ENCODE measurements at regions not wholly inside any gene's neighbourhood (a gene's known extent, or its start where the extent isn't known, plus 50 kb on each side); places are given as distances from the start of the nearest gene placed in this dataset.

- DNase-seq (ENCODE audit: low spot score): no peak
Observed at GRCh38 chr9:14517154-14517906, 175.9 kb downstream of the ZDHHC21 start.

DNA sequence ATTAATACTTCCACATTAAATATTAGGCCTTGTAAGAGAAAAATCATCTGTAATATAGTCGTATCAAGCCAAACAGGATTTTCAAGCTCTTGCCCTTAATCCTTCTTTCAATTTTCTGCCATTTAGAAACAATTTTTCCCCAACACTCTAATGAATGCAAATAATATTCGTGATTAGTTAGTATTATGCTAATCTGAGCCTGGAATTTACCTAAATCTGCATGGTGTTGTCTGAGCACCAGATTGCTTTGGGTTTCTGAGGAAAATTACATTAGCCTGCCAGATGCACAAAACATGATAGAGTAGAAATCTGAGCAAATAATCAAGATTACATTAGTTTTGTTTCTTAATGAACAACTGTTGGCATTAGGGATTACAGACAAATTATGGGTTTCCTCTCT, 176.6 kb downstream of the ZDHHC21 start:
- no peak for DNase-seq (ENCODE audit: low spot score)

DNA sequence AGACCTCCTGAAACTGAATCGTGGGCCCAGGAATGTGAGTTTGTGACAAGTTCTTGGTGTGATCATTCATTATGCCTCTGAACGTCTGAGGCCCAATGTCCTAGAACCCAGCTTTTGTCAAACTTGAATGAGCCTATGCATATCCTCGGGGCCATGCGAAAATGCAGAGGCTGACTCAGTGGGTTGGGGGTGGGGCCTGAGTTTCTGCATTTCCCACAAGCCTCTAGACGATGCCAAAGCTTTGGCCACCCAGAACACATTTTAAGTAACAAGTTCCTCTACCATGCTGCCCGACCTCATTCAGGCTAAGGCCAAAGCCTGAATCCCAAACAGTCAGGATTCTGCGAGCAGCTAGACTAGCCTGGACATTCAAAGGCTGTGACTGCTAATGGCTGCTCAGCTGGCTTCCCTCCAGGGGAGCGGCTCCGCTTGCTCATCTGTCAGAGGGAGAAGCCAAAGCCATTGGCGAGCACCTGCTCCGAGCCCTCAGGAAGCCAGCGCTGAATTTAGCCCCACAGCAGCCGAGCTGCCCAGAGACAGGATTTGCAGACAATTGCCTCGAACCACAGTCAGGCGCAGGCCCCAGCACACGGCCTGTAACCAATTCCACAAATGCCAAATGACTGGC, 177.5 kb downstream of the ZDHHC21 start:
- peak; percentile 71 for DNase-seq (ENCODE audit: low spot score)

- DNase-seq (ENCODE audit: low spot score): no peak
Observed at GRCh38 chr9:14515049-14515448, 178.2 kb downstream of the ZDHHC21 start.

GRCh38 chr9:14512942-14513341, 180.3 kb downstream of the ZDHHC21 start:
- no peak for DNase-seq (ENCODE audit: low spot score)

- no peak for DNase-seq (ENCODE audit: low spot score)
Observed at GRCh38 chr9:14511452-14511851, 181.8 kb downstream of the ZDHHC21 start.

DNA sequence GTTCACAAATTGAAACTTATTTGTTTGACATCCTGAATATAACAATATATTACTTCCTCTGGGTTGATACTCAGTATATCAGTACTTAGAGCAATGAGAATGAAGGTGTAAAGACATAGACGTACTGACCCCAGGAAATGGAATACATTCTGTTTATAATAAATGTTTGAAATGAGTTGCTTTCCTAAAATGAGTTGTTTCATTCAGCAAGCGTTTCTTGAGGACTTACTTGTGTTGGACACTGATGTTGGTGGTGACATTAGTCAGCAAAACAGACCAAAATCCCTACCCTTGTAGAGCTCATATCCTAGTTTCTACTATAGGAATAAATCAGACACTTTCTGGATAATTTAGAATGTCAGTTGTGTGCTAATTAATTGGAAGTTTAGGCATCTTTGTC, 184.3 kb downstream of the ZDHHC21 start:
- DNase-seq (ENCODE audit: low spot score): no peak

DNA sequence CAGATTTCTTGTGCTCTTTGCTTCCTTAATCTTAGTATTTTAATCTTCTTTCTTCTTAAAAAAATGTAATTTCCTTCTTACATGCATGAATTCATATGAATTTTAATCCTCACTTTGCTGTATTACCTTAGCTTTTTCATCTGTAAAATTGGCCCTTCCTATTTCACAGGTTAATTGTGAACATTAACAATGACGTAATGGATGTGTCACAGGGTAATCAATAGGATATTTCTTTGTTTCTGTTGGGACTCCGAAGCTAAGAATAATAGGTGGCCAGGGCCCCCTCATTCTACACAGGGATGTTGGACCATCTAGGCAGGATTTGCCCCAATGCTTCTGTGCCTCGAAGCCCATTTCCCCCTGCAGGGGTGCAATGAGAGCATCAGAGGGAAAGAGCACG, 187.4 kb upstream of the NFIB start:
- no peak for DNase-seq (ENCODE audit: low spot score)

GRCh38 chr9:14500705-14501104, 186.8 kb upstream of the NFIB start:
- no peak for DNase-seq (ENCODE audit: low spot score)

- DNase-seq (ENCODE audit: low spot score): no peak
Observed at GRCh38 chr9:14499976-14500375, 186.0 kb upstream of the NFIB start.

- no peak for DNase-seq (ENCODE audit: low spot score)
Observed at GRCh38 chr9:14498824-14499223, 184.9 kb upstream of the NFIB start.

- no peak for DNase-seq (ENCODE audit: low spot score)
Observed at GRCh38 chr9:14497476-14497875, 183.5 kb upstream of the NFIB start.

DNA sequence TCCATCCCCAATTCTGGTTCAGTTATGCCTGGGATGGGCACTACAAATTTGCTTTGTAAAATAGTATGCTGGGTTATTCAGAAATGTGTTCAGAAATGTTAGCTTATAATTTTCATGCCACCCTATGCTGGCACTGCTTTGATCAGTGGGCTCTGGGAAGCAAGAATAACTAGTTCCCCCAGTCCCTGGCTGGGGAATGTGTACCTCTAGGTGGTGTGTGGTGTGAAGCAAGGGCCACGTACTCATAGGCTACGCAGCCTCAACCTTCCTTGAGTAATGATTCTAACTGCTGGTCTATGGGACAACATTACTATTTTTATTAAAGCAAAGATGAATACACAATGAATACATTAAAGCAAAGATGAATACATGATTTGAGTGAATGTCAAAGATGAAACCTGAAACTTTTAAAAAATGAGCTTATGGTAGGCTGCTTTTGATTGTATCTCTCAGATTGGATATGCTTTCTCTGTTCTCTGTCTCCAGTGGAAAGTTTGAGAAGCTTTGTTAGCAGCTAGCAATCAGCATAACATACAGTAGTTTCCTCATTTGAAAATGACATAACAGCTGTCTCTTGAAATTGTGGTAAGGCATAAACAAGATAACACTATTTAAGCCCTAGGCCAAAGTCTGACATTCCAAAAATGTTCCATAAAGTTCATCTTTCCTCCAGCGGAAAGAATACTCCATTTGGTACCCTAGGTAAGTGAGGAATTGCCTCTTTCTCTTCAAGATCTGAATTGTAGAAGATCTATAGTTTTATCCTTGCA, 174.7 kb upstream of the NFIB start:
- no peak for DNase-seq (ENCODE audit: low spot score)

GRCh38 chr9:14487547-14488185, 173.7 kb upstream of the NFIB start:
- DNase-seq (ENCODE audit: low spot score): no peak

DNA sequence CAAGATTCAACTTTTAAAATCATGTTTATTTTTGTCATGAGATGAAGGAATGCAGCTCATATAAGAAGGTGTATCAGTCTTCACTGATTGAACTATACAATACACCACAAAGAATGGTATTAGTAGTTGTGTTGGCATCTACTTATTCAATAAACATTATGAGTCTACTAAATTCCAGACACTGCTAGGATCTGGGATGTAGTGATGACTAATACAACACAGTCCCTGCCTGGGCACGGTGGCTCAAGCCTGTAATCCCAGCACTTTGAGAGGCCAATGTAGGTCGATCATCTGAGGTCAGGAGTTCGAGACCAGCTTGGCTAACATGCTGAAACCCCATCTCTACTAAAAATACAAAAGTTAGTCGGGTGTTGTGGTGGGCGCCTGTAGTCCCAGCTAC, 171.4 kb upstream of the NFIB start:
- DNase-seq (ENCODE audit: low spot score): no peak

GRCh38 chr9:14482856-14483255, 168.9 kb upstream of the NFIB start:
- no peak for DNase-seq (ENCODE audit: low spot score)

DNA sequence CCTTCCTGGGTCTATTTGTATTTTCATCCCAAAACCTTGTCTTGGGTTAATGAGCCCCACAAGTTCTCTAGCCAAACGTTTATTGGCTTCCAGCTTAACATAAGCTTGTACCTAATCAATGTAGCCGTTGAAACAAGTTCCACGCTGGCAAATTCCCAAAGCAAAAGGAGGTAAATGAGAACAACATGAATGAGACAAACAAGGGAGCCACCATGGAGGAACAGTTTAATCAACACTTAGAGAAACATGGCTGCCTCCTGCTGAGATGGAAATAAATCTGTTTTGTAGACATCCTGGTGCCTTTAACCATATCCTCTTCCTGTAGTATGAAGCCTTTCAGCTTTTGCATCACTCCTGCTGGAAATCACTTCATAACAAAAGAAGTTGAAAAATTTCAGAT, 166.6 kb upstream of the NFIB start:
- DNase-seq (ENCODE audit: low spot score): no peak

DNA sequence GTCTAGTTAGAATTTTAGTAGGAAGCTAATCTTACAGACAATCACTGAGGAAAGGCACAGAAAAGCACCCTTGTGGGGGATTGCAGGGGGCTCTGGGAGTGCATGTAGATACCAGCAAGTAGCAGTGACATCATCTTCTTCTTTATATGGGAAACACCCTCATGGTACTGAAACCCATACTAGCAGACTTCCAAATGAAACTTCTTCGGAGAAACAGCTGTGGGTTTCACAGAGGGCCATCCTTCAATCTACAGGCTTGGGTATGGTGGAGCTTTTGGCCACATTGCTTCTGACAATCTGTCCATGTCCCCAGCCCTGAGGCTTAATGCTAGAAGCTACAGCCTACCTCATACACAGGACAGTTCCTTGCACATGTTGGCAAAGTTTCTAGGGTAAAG, 165.2 kb upstream of the NFIB start:
- no peak for DNase-seq (ENCODE audit: low spot score)

DNA sequence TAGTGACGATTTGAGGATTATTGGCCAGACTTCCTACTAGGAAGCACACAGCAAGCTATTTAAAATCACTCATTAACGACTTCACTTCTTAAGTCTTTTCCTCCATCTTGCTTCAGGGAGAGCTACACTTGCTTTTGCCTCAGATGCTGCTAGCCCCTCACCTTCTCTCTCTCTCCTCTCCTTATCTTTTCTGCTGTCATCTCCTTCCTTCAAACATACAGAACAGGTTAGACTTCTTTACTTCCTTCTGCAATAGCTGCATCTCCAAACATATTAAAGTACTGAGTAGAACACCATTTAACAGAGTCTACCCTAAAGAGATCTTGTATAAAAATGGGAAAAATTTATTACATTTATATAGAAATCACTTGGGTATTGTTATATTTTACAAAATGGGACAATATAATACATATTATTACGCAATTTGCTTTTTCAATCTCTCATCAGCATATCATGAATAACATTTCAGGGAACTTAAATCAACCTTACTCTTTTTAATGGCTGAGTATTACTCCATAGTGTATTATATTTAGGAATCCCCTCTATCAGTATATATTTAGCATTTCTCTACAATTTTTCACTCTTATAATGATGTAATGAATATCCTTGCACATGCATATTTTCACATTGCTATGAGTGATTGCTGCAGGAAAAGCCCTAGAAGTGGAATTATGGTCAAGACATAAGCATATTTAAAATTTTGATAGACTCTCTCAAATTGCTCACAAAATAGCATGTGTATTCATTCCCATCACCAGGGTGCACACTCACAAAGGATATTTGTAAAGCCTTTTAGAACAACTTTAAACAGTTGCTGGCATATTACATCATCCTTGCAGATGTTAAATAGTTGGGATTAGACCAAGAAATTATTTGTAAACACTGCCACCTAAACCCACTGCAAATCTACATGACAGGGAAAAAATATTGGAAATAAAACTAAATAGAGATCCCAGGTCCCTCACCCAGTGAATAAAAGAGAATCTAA, 164.5 kb upstream of the NFIB start:
- no peak for DNase-seq (ENCODE audit: low spot score)

- no peak for DNase-seq (ENCODE audit: low spot score)
Observed at GRCh38 chr9:14471041-14471440, 157.1 kb upstream of the NFIB start.

GRCh38 chr9:14467675-14468374, 153.9 kb upstream of the NFIB start:
- DNase-seq (ENCODE audit: low spot score): no peak
